Right lobe of liver (tissue), 6 donors: ENCODE measurements at regions not wholly inside any gene's neighbourhood (a gene's known extent, or its start where the extent isn't known, plus 50 kb on each side); places are given as distances from the start of the nearest gene placed in this dataset.

Source experiments
- ATAC-seq, 4 donors: fragments of 200-7000 bp; cut with Tn5 transposase; one replicate each; pipeline ENCODE4 v1.9.1; 2020; ENCODE audit warnings: mild to moderate bottlenecking in 4 of 4, moderate library complexity in 4 of 4
- DNase-seq, 3 donors: peaks; one replicate each; pipeline ENCODE4 v3.0.0-alpha.2; 2020
- H3K27ac ChIP-seq, 3 donors: fragments of 200-600 bp; one replicate each; pipeline ENCODE4 v1.8.0; 2022
- H3K27me3 ChIP-seq, 2 donors: fragments of 200-600 bp; one replicate each; pipeline ENCODE4 v1.8.0; 2022
- H3K36me3 ChIP-seq, 4 donors: fragments of 200-600 bp; sonication (generic) in 1 of 4; one replicate each; pipeline versions ENCODE4 v1.5.1 to v1.8.0; 2017 to 2022; ENCODE audit warnings: control low read depth in 1 of 4
- H3K4me1 ChIP-seq, 4 donors: fragments of 200-600 bp; sonication (generic) in 1 of 4; one replicate each; pipeline versions ENCODE4 v1.5.1 to v1.8.0; 2017 to 2022; ENCODE audit warnings: control low read depth in 1 of 4
- H3K4me3 ChIP-seq, 3 donors: fragments of 200-600 bp; one replicate each; pipeline ENCODE4 v1.8.0; 2022
- H3K9me3 ChIP-seq, 4 donors: fragments of 200-600 bp; sonication (generic) in 1 of 4; one replicate each; pipeline versions ENCODE4 v1.5.1 to v1.8.0; 2017 to 2022; ENCODE audit warnings: control low read depth in 1 of 4
- CTCF ChIP-seq, 4 donors: fragments of 200-600 bp in 3 of 4; fragments of 450-650 bp in 1 of 4; IDR thresholded peaks; one replicate each; pipeline versions ENCODE4 v1.5.1 to v1.8.0; 2016 to 2022; ENCODE audit warnings: antibody characterized with exemption in 4 of 4, mild to moderate bottlenecking in 2 of 4
- POLR2A ChIP-seq: fragments of 450-650 bp; IDR thresholded peaks from one replicate; pipeline ENCODE4 v1.6.1; 2017; ENCODE audit warnings: antibody characterized with exemption, mild to moderate bottlenecking
- WGBS: methylation state at CpG from one replicate; pipeline ENCODE4 v1.1.6; 2018; ENCODE audit warnings: low coverage, low lambda C conversion rate; ENCODE audit not compliant: insufficient coverage; ENCODE audit errors: missing lambda C conversion rate; 5-methylcytosine and 5-hydroxymethylcytosine counted together
- intact Hi-C, 2 donors: fragments of 100-400 bp; cut with DNase I; formaldehyde crosslinking; loops; one replicate each; pipeline versions ENCODE4 v1.11.2 to v1.14.1; 2022
- donor health status: DM: no; HTN: yes; CAD: no.
- donor health status: DM: no; HTN: no; CAD: no.
- donor health status: DM: no; HTN: no; CAD: no.
- donor health status: DM: no; HTN: yes; CAD: no.
- donor health status: DM: no; HTN: yes; CAD: no.

DNA sequence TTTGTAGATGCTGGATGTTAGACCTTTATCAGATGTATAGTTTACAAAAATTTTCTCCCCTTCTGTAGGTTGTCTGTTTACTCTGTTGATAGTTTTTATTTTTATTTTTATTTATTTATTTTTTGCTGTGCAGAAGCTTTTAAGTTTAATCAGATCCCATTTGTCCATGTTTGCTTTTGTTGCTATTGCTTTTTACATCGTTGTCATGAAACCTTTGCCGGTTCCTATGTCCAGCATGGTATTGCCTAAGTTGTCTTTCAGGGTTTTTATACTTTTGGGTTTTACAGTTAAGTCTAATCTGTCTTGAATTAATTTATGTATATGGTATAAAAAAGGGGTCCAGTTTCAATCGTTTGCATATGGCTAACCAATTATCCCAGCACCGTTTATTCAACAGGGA lies 819.5 kb downstream of the KCNT2 start:
- Histone ChIP-seq H3K4me3 (no peak overlapping the region), H3K27me3 (no peaks in the 10 kb centered on the region), H3K9me3 (no peaks in the 10 kb centered on the region), H3K36me3 (no peaks in the 10 kb centered on the region), H3K4me1 (no peaks in the 10 kb centered on the region), H3K27ac (no peak overlapping the region)
- intact Hi-C loops: no loop called here
- ATAC-seq (no peak), DNase-seq (no peak)
- 63% methylated on average over 4 of the region's 4 CpGs for WGBS
- TF ChIP-seq POLR2A: no peak
- no peak for TF ChIP-seq CTCF (IDR thresholded peaks at IDR 0.05)

DNA sequence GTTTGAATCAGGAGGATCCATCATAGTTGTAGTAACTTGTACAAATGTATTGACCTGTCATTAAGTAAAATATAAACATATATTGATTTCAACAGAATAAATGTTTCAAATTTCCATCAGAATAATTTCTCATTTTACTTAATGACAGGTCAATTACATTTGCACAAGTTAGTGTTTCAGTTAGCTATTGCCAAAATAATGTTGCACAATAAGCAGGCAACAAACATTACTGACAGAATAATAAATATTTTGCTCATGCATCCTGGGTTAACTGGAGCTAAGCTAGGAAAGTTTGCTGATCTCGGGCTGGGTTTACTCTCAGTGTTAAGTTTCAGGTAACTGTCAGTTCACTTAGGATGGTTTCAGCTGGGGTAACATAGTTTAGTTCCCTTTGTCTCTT lies 822.4 kb downstream of the KCNT2 start:
- no peak for ATAC-seq
- intact Hi-C loops: no loop called here
- 38% methylated on average over 1 of the region's 1 CpG for WGBS
- Histone ChIP-seq H3K36me3 (no peaks in the 10 kb centered on the region), H3K4me3 (no peak overlapping the region), H3K9me3 (no peaks in the 10 kb centered on the region), H3K4me1 (no peaks in the 10 kb centered on the region), H3K27me3 (no peaks in the 10 kb centered on the region), H3K27ac (no peak overlapping the region)
- TF ChIP-seq CTCF (IDR thresholded peaks at IDR 0.05) (no peak), POLR2A (no peak)
- DNase-seq: no peak

DNA sequence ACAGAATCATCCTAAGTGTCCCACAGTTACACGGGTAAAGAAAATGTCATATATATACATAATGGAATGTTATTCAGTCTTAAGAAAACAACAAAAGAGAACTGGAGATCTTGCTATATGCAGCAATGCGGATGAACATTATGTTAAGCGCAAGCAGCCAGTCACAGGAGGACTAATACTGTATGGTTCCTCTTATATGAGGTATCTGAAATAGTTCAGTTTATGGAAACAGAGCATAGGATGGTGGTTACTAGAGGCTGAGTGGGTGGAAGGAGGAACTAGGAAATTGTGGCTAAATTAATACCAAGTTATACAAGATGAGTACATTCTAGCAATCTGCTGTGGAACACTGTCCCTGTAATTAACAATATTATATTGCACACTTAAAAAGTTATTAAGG lies 834.3 kb downstream of the KCNT2 start:
- Histone ChIP-seq H3K27me3 (no peaks in the 10 kb centered on the region), H3K36me3 (no peaks in the 10 kb centered on the region), H3K4me1 (no peaks in the 10 kb centered on the region), H3K4me3 (no peak overlapping the region), H3K27ac (no peak overlapping the region), H3K9me3 (no peaks in the 10 kb centered on the region)
- DNase-seq (no peak), ATAC-seq (no peak)
- 61% methylated on average over 3 of the region's 3 CpGs for WGBS
- TF ChIP-seq CTCF (IDR thresholded peaks at IDR 0.05) (no peak), POLR2A (no peak)
- intact Hi-C loops: no loop called here

- Histone ChIP-seq H3K36me3 (no peaks in the 10 kb centered on the region), H3K27ac (no peak overlapping the region), H3K9me3 (no peaks in the 10 kb centered on the region), H3K27me3 (no peaks in the 10 kb centered on the region), H3K4me3 (no peak overlapping the region), H3K4me1 (no peaks in the 10 kb centered on the region)
- intact Hi-C loops: no loop called here
- DNase-seq: no peak
- no peak for TF ChIP-seq CTCF (IDR thresholded peaks at IDR 0.05)
- no peak for TF ChIP-seq POLR2A
- ATAC-seq: no peak
Observed at GRCh38 chr1:195769461-195769860, 838.8 kb downstream of the KCNT2 start.

DNA sequence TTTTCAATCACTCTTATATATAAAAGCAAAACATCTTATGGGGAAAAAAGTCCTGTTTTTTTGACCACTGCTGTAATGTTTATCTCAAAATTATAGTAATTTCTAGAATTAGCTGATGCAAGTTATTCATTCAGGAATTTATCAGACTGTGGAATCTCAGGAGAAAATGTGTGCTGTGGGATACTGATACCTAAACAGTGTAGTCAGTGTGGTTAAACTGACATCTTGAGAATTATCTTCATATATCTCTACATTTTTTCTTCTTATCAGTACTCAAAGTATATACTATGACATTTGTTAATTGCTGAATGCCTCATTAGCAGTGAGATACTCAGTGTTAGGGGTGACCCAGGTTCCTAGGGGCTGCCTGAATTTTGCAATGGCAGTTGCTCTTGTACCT lies 839.3 kb downstream of the KCNT2 start:
- H3K9me3 ChIP-seq: no peaks in the 10 kb centered on the region
- no peaks in the 10 kb centered on the region for H3K4me1 ChIP-seq
- no peak overlapping the region for H3K4me3 ChIP-seq
- ATAC-seq (no peak), DNase-seq (no peak)
- TF ChIP-seq POLR2A (no peak), CTCF (IDR thresholded peaks at IDR 0.05) (no peak)
- intact Hi-C loops: no loop called here
- no peaks in the 10 kb centered on the region for H3K36me3 ChIP-seq
- H3K27me3 ChIP-seq: no peaks in the 10 kb centered on the region
- no peak overlapping the region for H3K27ac ChIP-seq
